ENCODE measurements at regions not wholly inside any gene's neighbourhood (a gene's known extent, or its start where the extent isn't known, plus 50 kb on each side); places are given as distances from the start of the nearest gene placed in this dataset.

DNA sequence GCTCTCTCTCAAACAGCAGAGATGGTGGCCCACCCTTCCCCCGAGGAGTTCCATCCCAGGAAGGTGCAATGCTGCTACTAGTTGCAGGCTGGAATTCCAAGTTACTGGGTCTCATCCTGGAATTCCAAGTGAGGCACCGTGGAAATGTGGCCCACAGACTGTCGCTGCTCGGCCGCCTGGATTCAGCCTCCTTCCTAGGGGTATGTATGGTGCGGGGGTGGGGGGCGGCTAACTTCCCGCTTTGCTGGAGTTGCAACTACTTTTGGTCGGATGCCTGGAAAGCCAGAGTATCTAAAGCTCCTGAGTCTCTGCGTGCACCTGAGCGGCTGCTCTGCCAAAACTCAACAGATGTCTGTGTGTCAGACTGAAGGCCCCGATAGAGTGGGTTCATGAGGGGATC lies 1146.2 kb downstream of the RPA4 start:
- H3K4me3 Mint-ChIP-seq = no peak overlapping the region

DNA sequence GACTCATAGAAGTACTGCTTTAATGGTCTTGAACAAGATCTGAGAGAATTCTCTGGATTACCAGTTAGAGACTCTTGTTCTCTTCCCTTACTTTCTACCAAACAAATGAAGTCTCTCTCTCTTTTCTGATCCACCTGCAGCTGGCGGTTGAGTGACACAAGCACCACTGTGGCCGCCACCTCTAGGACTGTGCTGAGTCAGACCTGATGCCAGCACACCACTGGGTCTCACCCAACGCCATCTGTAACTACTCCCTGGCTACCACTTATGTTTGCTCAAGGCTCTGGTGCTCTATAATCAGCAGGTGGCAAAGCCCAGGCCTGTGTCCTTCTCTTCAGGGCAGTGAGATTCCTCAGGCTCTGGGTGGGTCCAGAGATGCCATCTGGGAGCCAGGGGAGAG lies 1173.5 kb downstream of the RPA4 start:
- H3K36me3 Mint-ChIP-seq (ENCODE audit: low read depth) = no peaks in the 10 kb centered on the region
- peaks cover 8% of the 10 kb centered on the region for H3K9me3 Mint-ChIP-seq
- Histone ChIP-seq H3K36me3 (ENCODE audit: control insufficient read depth, insufficient read depth, low read length) (no peaks in the 10 kb centered on the region), H3K27ac (ENCODE audit: low read depth, low read length) (no peak overlapping the region), H3K4me1 (ENCODE audit: control insufficient read depth, insufficient read depth, low read length) (no peaks in the 10 kb centered on the region), H3K9me3 (ENCODE audit: control insufficient read depth, low read length) (no peaks in the 10 kb centered on the region), H3K9ac (ENCODE audit: extremely low read depth, low read length, poor library complexity, severe bottlenecking) (no peak overlapping the region), H3K4me3 (ENCODE audit: low read length) (no peak overlapping the region), H3K27me3 (ENCODE audit: control insufficient read depth, insufficient read depth, low read length, poor library complexity, severe bottlenecking) (no peaks in the 10 kb centered on the region)
- H3K4me3 Mint-ChIP-seq = no peak overlapping the region
- TF ChIP-seq, protein P1, sequence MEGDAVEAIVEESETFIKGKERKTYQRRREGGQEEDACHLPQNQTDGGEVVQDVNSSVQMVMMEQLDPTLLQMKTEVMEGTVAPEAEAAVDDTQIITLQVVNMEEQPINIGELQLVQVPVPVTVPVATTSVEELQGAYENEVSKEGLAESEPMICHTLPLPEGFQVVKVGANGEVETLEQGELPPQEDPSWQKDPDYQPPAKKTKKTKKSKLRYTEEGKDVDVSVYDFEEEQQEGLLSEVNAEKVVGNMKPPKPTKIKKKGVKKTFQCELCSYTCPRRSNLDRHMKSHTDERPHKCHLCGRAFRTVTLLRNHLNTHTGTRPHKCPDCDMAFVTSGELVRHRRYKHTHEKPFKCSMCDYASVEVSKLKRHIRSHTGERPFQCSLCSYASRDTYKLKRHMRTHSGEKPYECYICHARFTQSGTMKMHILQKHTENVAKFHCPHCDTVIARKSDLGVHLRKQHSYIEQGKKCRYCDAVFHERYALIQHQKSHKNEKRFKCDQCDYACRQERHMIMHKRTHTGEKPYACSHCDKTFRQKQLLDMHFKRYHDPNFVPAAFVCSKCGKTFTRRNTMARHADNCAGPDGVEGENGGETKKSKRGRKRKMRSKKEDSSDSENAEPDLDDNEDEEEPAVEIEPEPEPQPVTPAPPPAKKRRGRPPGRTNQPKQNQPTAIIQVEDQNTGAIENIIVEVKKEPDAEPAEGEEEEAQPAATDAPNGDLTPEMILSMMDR (conservative IDR thresholded peaks at IDR 0.05) = no peak
- DNase-seq = no peak
- WGBS, 2 experiments (ENCODE audit: insufficient coverage in 1 of 2, insufficient read length in 1 of 2) = 98% methylated on average over 3 of the region's 3 CpGs; no CpG with 5 or more reads in 1 of the 2 experiments
- no peaks in the 10 kb centered on the region for H3K27me3 Mint-ChIP-seq (ENCODE audit: insufficient read depth)
- peaks cover 28% of the 10 kb centered on the region for H3K4me1 Mint-ChIP-seq
- peak overlapping the region; percentile 40 for H3K27ac Mint-ChIP-seq

More for the DNA sequence above, 1146.2 kb downstream of the RPA4 start:
- H3K27me3 Mint-ChIP-seq (ENCODE audit: insufficient read depth) = no peaks in the 10 kb centered on the region
- Histone ChIP-seq H3K4me1 (ENCODE audit: control insufficient read depth, insufficient read depth, low read length) (no peaks in the 10 kb centered on the region), H3K9ac (ENCODE audit: extremely low read depth, low read length, poor library complexity, severe bottlenecking) (no peak overlapping the region), H3K27me3 (ENCODE audit: control insufficient read depth, insufficient read depth, low read length, poor library complexity, severe bottlenecking) (no peaks in the 10 kb centered on the region), H3K27ac (ENCODE audit: low read depth, low read length) (no peak overlapping the region), H3K36me3 (ENCODE audit: control insufficient read depth, insufficient read depth, low read length) (no peaks in the 10 kb centered on the region), H3K4me3 (ENCODE audit: low read length) (no peak overlapping the region), H3K9me3 (ENCODE audit: control insufficient read depth, low read length) (no peaks in the 10 kb centered on the region)
- no peak overlapping the region for H3K27ac Mint-ChIP-seq
- no peaks in the 10 kb centered on the region for H3K36me3 Mint-ChIP-seq (ENCODE audit: low read depth)
- H3K9me3 Mint-ChIP-seq = peaks cover 15% of the 10 kb centered on the region
- DNase-seq = no peak
- TF ChIP-seq, protein P1 (conservative IDR thresholded peaks at IDR 0.05) = no peak
- WGBS, 2 experiments (ENCODE audit: insufficient coverage in 1 of 2, insufficient read length in 1 of 2) = 95% methylated on average over 4 to 12 of the region's 12 CpGs
- no peaks in the 10 kb centered on the region for H3K4me1 Mint-ChIP-seq

DNA sequence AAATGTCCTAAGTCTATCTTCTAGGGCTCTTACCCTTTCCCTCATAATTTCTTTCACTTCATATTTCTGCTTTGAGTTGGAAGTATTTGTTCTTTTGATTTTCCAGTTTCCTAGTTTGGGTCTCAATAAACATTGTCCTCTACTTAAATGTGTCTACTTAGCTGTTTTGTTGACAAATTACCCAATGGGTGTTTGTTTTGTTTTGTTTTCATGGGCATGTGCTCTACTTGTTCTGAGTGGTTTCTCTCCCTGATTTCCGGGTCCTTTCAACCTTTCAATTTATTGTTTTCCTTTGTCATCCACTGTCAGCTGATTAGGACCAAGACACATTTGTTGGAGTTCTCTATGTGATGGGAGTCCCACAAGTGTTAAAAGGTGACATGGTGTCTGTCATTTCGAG lies 1181.4 kb downstream of the RPA4 start:
- Mint-ChIP-seq H3K36me3 (ENCODE audit: low read depth) (no peaks in the 10 kb centered on the region), H3K4me3 (no peak overlapping the region)
- TF ChIP-seq, protein P1 (conservative IDR thresholded peaks at IDR 0.05) = no peak

More for the DNA sequence above, 1181.4 kb downstream of the RPA4 start:
- H3K27me3 ChIP-seq (ENCODE audit: control insufficient read depth, insufficient read depth, low read length, poor library complexity, severe bottlenecking) = no peaks in the 10 kb centered on the region
- DNase-seq = no peak
- no peak overlapping the region for H3K9ac ChIP-seq (ENCODE audit: extremely low read depth, low read length, poor library complexity, severe bottlenecking)
- no peaks in the 10 kb centered on the region for H3K9me3 ChIP-seq (ENCODE audit: control insufficient read depth, low read length)
- Mint-ChIP-seq H3K4me1 (peaks cover 37% of the 10 kb centered on the region), H3K27me3 (ENCODE audit: insufficient read depth) (no peaks in the 10 kb centered on the region), H3K27ac (no peak overlapping the region), H3K9me3 (no peaks in the 10 kb centered on the region)
- 96% methylated on average over 2 of the region's 2 CpGs; no CpG with 5 or more reads in 1 of the 2 experiments for WGBS, 2 experiments (ENCODE audit: insufficient coverage in 1 of 2, insufficient read length in 1 of 2)
- H3K36me3 ChIP-seq (ENCODE audit: control insufficient read depth, insufficient read depth, low read length) = no peaks in the 10 kb centered on the region
- no peak overlapping the region for H3K4me3 ChIP-seq (ENCODE audit: low read length)
- H3K4me1 ChIP-seq (ENCODE audit: control insufficient read depth, insufficient read depth, low read length) = peaks cover 3% of the 10 kb centered on the region
- no peak overlapping the region for H3K27ac ChIP-seq (ENCODE audit: low read depth, low read length)

Measured in endodermal cell (in vitro differentiated cells).